ENCODE measurements at regions not wholly inside any gene's neighbourhood (a gene's known extent, or its start where the extent isn't known, plus 50 kb on each side); places are given as distances from the start of the nearest gene placed in this dataset.

DNA sequence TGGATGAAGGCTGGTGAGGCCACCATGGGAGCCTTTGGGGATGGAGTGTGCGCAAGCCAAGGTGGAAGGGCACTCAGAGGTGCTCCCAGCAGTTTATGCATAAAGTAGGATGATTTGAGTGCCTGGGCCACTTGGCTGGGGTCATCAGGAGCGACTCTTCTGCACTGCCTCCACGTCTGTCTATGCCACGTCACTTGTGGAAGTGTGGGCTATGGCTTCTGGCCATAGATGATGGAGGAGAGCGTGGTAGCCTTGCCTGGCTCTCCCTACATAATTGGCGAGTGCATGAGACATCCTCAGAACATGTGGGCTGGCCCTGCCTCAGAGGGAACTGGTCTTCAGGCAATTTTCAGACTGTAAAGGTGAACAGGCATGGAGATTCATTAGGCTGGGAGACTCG lies 182.9 kb downstream of the TEX29 start:
- FAIRE-seq (no peak), DNase-seq (ENCODE audit: low read depth) (no peak)
- Histone ChIP-seq H3K4me3 (ENCODE audit: low read depth, low read length) (no peak overlapping the region), H3K36me3 (ENCODE audit: control insufficient read depth, insufficient read depth, low read length) (no peaks in the 10 kb centered on the region), H3K27me3 (ENCODE audit: control insufficient read depth, insufficient read depth, low read length) (no peaks in the 10 kb centered on the region)
- TF ChIP-seq, protein P1, sequence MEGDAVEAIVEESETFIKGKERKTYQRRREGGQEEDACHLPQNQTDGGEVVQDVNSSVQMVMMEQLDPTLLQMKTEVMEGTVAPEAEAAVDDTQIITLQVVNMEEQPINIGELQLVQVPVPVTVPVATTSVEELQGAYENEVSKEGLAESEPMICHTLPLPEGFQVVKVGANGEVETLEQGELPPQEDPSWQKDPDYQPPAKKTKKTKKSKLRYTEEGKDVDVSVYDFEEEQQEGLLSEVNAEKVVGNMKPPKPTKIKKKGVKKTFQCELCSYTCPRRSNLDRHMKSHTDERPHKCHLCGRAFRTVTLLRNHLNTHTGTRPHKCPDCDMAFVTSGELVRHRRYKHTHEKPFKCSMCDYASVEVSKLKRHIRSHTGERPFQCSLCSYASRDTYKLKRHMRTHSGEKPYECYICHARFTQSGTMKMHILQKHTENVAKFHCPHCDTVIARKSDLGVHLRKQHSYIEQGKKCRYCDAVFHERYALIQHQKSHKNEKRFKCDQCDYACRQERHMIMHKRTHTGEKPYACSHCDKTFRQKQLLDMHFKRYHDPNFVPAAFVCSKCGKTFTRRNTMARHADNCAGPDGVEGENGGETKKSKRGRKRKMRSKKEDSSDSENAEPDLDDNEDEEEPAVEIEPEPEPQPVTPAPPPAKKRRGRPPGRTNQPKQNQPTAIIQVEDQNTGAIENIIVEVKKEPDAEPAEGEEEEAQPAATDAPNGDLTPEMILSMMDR (IDR thresholded peaks at IDR 0.05; ENCODE audit: insufficient read depth, low read length, severe bottlenecking), result no peak

DNA sequence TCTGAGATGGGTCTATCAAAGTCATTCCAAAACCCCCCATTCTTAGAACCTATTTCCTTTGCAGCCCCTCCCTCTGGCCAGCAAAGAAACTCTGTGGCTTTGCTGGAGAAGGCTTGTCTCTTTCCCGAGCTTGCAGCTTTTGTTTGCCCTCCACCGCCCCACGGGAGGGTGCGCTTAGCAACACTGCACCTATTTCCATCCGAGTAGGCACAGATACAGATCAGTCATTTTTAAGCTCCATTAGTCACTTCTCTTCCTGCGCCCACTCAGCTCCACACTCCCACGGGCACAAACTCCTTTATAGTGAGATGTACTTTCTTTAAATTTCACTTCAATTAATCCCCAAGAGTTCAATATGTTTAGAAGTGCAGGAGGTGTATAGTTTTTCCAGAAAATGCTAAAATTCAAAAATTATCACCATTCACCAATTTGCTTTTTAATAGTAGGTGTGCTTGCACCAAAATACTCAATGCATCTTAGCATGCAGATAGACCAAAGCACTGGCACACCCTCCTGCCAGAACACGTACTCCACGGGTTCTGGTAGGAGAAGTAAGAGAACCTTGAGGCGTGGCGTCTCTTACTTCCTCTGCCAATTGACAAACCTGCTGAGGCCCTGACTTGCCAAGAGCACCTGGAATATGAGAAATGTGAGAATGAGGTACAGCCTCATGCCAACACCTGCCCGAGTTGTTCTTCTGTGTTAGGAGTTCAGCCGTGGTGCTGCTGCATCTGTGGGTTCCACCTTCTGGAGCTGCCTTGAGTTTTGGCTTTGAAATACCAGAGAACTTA lies 183.7 kb downstream of the TEX29 start:
- TF ChIP-seq, protein P1 (IDR thresholded peaks at IDR 0.05; ENCODE audit: insufficient read depth, low read length, severe bottlenecking), result no peak
- FAIRE-seq, result no peak
- Histone ChIP-seq H3K27me3 (ENCODE audit: control insufficient read depth, insufficient read depth, low read length) (no peaks in the 10 kb centered on the region), H3K36me3 (ENCODE audit: control insufficient read depth, insufficient read depth, low read length) (no peaks in the 10 kb centered on the region), H3K4me3 (ENCODE audit: low read depth, low read length) (no peak overlapping the region)
- DNase-seq (ENCODE audit: low read depth), result peak; percentile 0

DNA sequence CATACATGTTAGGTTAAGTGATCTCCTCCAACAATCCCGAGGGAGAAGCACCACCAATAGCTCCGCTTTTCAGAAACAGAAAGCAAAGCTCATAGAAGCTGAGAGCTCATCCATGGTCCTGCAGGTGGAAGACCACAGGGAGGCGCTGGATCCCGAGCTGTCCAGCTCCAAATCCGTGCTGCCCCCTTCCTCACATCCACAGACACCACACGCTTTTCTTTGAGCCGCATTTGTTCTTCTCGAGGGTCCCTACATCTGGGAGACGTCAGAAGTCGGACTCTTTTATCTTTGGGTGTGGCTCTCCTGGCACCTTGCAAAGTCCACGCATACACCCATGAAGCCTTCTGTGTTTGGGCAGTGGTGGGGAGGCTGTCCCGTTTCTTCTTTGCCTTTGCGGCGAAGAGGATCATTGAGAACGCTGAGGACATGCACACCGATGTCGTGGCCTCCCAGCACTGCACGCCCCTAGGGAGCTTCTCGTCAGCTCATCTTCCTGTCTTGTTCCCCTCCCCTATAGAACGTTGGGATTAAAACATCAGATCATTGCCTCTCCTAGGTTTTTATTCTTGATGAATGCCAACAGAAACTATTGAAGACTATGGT lies 184.8 kb downstream of the TEX29 start:
- no peak overlapping the region for H3K4me3 ChIP-seq (ENCODE audit: low read depth, low read length)
- no peaks in the 10 kb centered on the region for H3K36me3 ChIP-seq (ENCODE audit: control insufficient read depth, insufficient read depth, low read length)
- TF ChIP-seq, protein P1 (IDR thresholded peaks at IDR 0.05; ENCODE audit: insufficient read depth, low read length, severe bottlenecking), result no peak
- no peak for FAIRE-seq
- DNase-seq (ENCODE audit: low read depth), result no peak
- H3K27me3 ChIP-seq (ENCODE audit: control insufficient read depth, insufficient read depth, low read length), result no peaks in the 10 kb centered on the region

DNA sequence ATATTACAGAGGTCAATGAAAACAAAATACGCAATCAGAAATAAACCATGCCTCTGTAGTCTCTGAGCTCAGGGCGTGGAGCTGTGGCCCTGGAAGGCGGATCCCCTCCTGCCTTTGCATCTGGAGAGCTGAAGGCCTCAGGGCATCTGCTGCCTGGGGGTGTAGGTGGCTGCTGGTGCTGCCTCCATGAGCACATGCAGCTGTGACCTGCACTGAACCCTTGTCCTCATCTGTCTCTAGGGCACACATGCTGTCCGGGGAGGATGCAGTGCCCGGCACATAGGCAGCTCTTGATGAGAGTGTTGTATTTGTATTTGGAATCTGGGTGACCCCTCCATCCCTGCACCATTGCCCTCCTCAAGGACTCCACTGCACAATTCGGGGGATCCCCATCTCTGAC lies 185.7 kb downstream of the TEX29 start:
- no peaks in the 10 kb centered on the region for H3K27me3 ChIP-seq (ENCODE audit: control insufficient read depth, insufficient read depth, low read length)

DNA sequence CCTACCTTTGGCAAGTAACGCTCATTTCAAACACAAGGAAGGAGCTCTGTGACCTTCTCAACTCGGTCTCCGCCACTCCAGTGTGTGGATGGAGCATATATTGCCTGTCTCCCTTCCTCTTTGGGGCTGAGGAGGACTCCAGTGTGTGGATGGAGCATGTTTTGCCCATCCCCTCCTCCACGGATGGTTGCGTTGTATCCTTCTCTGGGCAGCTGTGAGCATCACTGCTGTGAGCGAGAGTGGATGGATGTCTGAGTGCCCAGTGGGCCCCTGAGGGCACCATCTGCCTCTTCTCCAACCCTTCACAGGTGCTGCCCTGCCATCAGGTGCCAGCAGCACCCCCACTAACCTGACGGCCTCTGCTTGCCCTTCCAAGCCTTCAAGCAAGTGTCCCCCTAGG lies 186.2 kb downstream of the TEX29 start:
- Histone ChIP-seq H3K36me3 (ENCODE audit: control insufficient read depth, insufficient read depth, low read length) (no peaks in the 10 kb centered on the region), H3K4me3 (ENCODE audit: low read depth, low read length) (no peak overlapping the region), H3K27me3 (ENCODE audit: control insufficient read depth, insufficient read depth, low read length) (no peaks in the 10 kb centered on the region)
- TF ChIP-seq, protein P1 (IDR thresholded peaks at IDR 0.05; ENCODE audit: insufficient read depth, low read length, severe bottlenecking), result no peak
- no peak for FAIRE-seq
- DNase-seq (ENCODE audit: low read depth), result no peak

More for the DNA sequence above, 185.7 kb downstream of the TEX29 start:
- Histone ChIP-seq H3K4me3 (ENCODE audit: low read depth, low read length) (no peak overlapping the region), H3K36me3 (ENCODE audit: control insufficient read depth, insufficient read depth, low read length) (no peaks in the 10 kb centered on the region)
- no peak for FAIRE-seq
- no peak for DNase-seq (ENCODE audit: low read depth)
- TF ChIP-seq, protein P1 (IDR thresholded peaks at IDR 0.05; ENCODE audit: insufficient read depth, low read length, severe bottlenecking), result no peak

Data from bronchial epithelial cell (primary cell).